ENCODE measurements at regions not wholly inside any gene's neighbourhood (a gene's known extent, or its start where the extent isn't known, plus 50 kb on each side); places are given as distances from the start of the nearest gene placed in this dataset.

- no peaks in the 10 kb centered on the region for H3K4me1 ChIP-seq (ENCODE audit: insufficient read depth, low read length, poor library complexity, severe bottlenecking)
- H3K27me3 ChIP-seq (replicated peaks; ENCODE audit: insufficient read depth, low read depth, low read length, poor library complexity) = no peaks in the 10 kb centered on the region
- ChIA-PET CTCF (no interaction called here), POLR2A (ENCODE audit: low non-redundant PET) (no interaction called here)
- no peaks in the 10 kb centered on the region for H3K9me3 ChIP-seq (ENCODE audit: low read depth, low read length, poor library complexity, severe bottlenecking)
- H3K27ac ChIP-seq (ENCODE audit: low read depth, low read length, poor library complexity, severe bottlenecking) = no peak overlapping the region
- intact Hi-C loops (cut with micrococcal nuclease; ENCODE audit: unreplicated experiment) = no loop called here
- no peak overlapping the region for H3K4me3 ChIP-seq (ENCODE audit: low read depth, low read length, poor library complexity, severe bottlenecking)
- no TSS peak for BruUV-seq (replicated peaks)
- no peaks in the 10 kb centered on the region for H3K36me3 ChIP-seq (ENCODE audit: insufficient read depth, low read length, poor library complexity, severe bottlenecking)
- TF ChIP-seq CTCF (conservative IDR thresholded peaks at IDR 0.05; ENCODE audit: low read depth, low read length) (peak; percentile 35), EZH2 (IDR thresholded peaks at IDR 0.05; ENCODE audit: borderline replicate concordance, low read depth, low read length, poor library complexity, severe bottlenecking) (no peak)
- peak; percentile 10 for DNase-seq (ENCODE audit: low spot score)
Observed at GRCh38 chr18:33916200-33916599, 308.5 kb downstream of the NOL4 start.

- no peaks in the 10 kb centered on the region for H3K9me3 ChIP-seq (ENCODE audit: low read depth, low read length, poor library complexity, severe bottlenecking)
- H3K27ac ChIP-seq (ENCODE audit: low read depth, low read length, poor library complexity, severe bottlenecking) = no peak overlapping the region
- ChIA-PET CTCF (no interaction called here), POLR2A (ENCODE audit: low non-redundant PET) (no interaction called here)
- peaks cover 2% of the 10 kb centered on the region for H3K4me1 ChIP-seq (ENCODE audit: insufficient read depth, low read length, poor library complexity, severe bottlenecking)
- no peak for DNase-seq (ENCODE audit: low spot score)
- intact Hi-C loops (cut with micrococcal nuclease; ENCODE audit: unreplicated experiment) = no loop called here
- no peaks in the 10 kb centered on the region for H3K27me3 ChIP-seq (replicated peaks; ENCODE audit: insufficient read depth, low read depth, low read length, poor library complexity)
- BruUV-seq (replicated peaks) = no TSS peak
- no peak overlapping the region for H3K4me3 ChIP-seq (ENCODE audit: low read depth, low read length, poor library complexity, severe bottlenecking)
- no peaks in the 10 kb centered on the region for H3K36me3 ChIP-seq (ENCODE audit: insufficient read depth, low read length, poor library complexity, severe bottlenecking)
- TF ChIP-seq CTCF (conservative IDR thresholded peaks at IDR 0.05; ENCODE audit: low read depth, low read length) = no peak
- TF ChIP-seq EZH2 (IDR thresholded peaks at IDR 0.05; ENCODE audit: borderline replicate concordance, low read depth, low read length, poor library complexity, severe bottlenecking) = no peak
Observed at GRCh38 chr18:33914399-33914798, 310.3 kb downstream of the NOL4 start.

- Histone ChIP-seq H3K9me3 (ENCODE audit: low read depth, low read length, poor library complexity, severe bottlenecking) (peaks cover 33% of the 10 kb centered on the region), H3K36me3 (ENCODE audit: insufficient read depth, low read length, poor library complexity, severe bottlenecking) (no peaks in the 10 kb centered on the region), H3K27me3 (replicated peaks; ENCODE audit: insufficient read depth, low read depth, low read length, poor library complexity) (no peaks in the 10 kb centered on the region), H3K4me3 (ENCODE audit: low read depth, low read length, poor library complexity, severe bottlenecking) (no peak overlapping the region), H3K4me1 (ENCODE audit: insufficient read depth, low read length, poor library complexity, severe bottlenecking) (peaks cover 6% of the 10 kb centered on the region), H3K27ac (ENCODE audit: low read depth, low read length, poor library complexity, severe bottlenecking) (no peak overlapping the region)
- DNase-seq (ENCODE audit: low spot score) = no peak
- no peak for TF ChIP-seq EZH2 (IDR thresholded peaks at IDR 0.05; ENCODE audit: borderline replicate concordance, low read depth, low read length, poor library complexity, severe bottlenecking)
- TF ChIP-seq CTCF (conservative IDR thresholded peaks at IDR 0.05; ENCODE audit: low read depth, low read length) = no peak
- no TSS peak for BruUV-seq (replicated peaks)
- POLR2A ChIA-PET (ENCODE audit: low non-redundant PET) = no interaction called here
- CTCF ChIA-PET = no interaction called here
- intact Hi-C loops (cut with micrococcal nuclease; ENCODE audit: unreplicated experiment) = no loop called here
Observed at GRCh38 chr18:33906046-33906445, 318.7 kb downstream of the NOL4 start.

Measured in A673 (cell line).